ENCODE measurements at regions not wholly inside any gene's neighbourhood (a gene's known extent, or its start where the extent isn't known, plus 50 kb on each side); places are given as distances from the start of the nearest gene placed in this dataset.

DNA sequence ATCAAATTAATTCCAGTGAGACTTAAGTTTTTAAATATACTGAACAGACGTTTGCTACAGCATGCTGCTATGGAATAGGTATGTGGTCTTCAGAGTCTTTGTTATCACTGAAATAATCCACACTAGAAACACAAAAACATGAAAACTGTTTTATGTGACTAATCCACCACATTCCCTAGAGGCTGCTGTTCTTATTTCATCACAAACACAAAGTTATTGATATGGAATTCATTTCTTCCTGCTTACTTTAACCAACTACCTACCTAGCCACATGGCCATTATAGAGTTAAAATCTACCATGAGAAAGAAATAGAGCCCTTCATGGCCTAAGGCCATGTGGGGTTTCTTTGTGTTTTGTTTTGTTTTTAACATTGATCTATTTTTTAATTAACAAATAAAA is 232.3 kb upstream of the PTGER4 start:
- no peak for TF ChIP-seq EZH2 (IDR thresholded peaks at IDR 0.05; ENCODE audit: low read length, missing control alignments)
- no peak for TF ChIP-seq CTCF (conservative IDR thresholded peaks at IDR 0.05 in 1 of 2, IDR thresholded peaks at IDR 0.05 in 1 of 2; ENCODE audit: low read depth in 1 of 2, low read length in 2 of 2)

Data from fibroblast of lung (primary cell).